B cell (primary cell): ENCODE measurements at regions not wholly inside any gene's neighbourhood (a gene's known extent, or its start where the extent isn't known, plus 50 kb on each side); places are given as distances from the start of the nearest gene placed in this dataset.
"Not testable (repeated sequence)": the region's sequence is repeated elsewhere in the genome, so short reads cannot be mapped to it uniquely, and the experiment has no call there.

ENCODE experiments used
- ATAC-seq: fragments of 200-7000 bp; cut with Tn5 transposase; one replicate; pipeline ENCODE4 v1.10.0; 2021; ENCODE audit warnings: low read depth, mild to moderate bottlenecking, moderate number of reproducible peaks, moderate library complexity
- CTCF ChIA-PET: fragments of 350-600 bp; sonication (Branson Sonifier 250); formaldehyde crosslinking; loops from one replicate; lab custom pipeline; 2021; ENCODE audit warnings: antibody characterized with exemption, inconsistent platforms; lab: Charles Lee
- POLR2A ChIA-PET: fragments of 350-600 bp; sonication (Branson Sonifier 250); formaldehyde crosslinking; loops from one replicate; lab custom pipeline; 2021; ENCODE audit warnings: antibody characterized with exemption; lab: Charles Lee
- DNase-seq: peaks from one replicate; pipeline ENCODE4 v3.0.0; 2013
- H2AFZ ChIP-seq: 2 replicates; pipeline ENCODE4 v1.6.1; 2012; ENCODE audit warnings: mild to moderate bottlenecking, low read depth, low read length; ENCODE audit not compliant: insufficient read depth, poor library complexity, severe bottlenecking
- H3K27ac ChIP-seq, 2 donors: 1 replicate in 1 of 2; 2 replicates in 1 of 2; pipeline ENCODE4 v1.5.1; 2012 to 2013; ENCODE audit warnings: low read length in 2 of 2, mild to moderate bottlenecking in 2 of 2, moderate library complexity in 1 of 2
- H3K27me3 ChIP-seq, 4 experiments: fragments of 200-600 bp in 1 of 4; sonication (generic) in 1 of 4; replicated peaks in 1 of 4; 1 replicate in 2 of 4; 2 replicates in 2 of 4; pipeline versions ENCODE4 v1.6.1 to v1.7.0; 2013 to 2016; ENCODE audit warnings: low read length in 3 of 4, mild to moderate bottlenecking in 2 of 4, mixed read lengths in 1 of 4, moderate library complexity in 1 of 4; ENCODE audit not compliant: insufficient read depth in 4 of 4, control insufficient read depth in 3 of 4; ENCODE audit errors: control extremely low read depth in 1 of 4
- H3K36me3 ChIP-seq, 2 experiments: replicated peaks in 1 of 2; 1 replicate in 1 of 2; 2 replicates in 1 of 2; pipeline versions ENCODE4 v1.6.1 to v1.7.1; 2013; ENCODE audit warnings: low read length in 1 of 2; ENCODE audit not compliant: insufficient read depth in 2 of 2, control insufficient read depth in 1 of 2; ENCODE audit errors: control extremely low read depth in 1 of 2, extremely low read depth in 1 of 2
- H3K4me1 ChIP-seq, 2 donors: fragments of 200-600 bp in 1 of 2; sonication (generic) in 1 of 2; 1 replicate in 1 of 2; 2 replicates in 1 of 2; pipeline versions ENCODE4 v1.5.1 to v1.6.1; 2013 to 2017; ENCODE audit warnings: low read length in 2 of 2; ENCODE audit not compliant: control insufficient read depth in 2 of 2, insufficient read depth in 2 of 2
- H3K4me2 ChIP-seq: replicated peaks from 2 replicates; pipeline ENCODE3; 2012; ENCODE audit warnings: mild to moderate bottlenecking, low read depth, low read length; ENCODE audit not compliant: poor library complexity, severe bottlenecking
- H3K4me3 ChIP-seq, 5 experiments: fragments of 200-600 bp in 1 of 5; sonication (generic) in 1 of 5; 1 replicate in 3 of 5; 2 replicates in 2 of 5; pipeline versions ENCODE4 v1.5.1 to v1.7.0; 2011 to 2016; ENCODE audit warnings: low read length in 4 of 5, mild to moderate bottlenecking in 4 of 5, low read depth in 2 of 5, control low read depth in 1 of 5, moderate library complexity in 1 of 5; ENCODE audit not compliant: insufficient read depth in 1 of 5; ENCODE audit errors: control extremely low read depth in 1 of 5, extremely low read depth in 1 of 5
- H3K79me2 ChIP-seq: fragments of 200-600 bp; sonication (generic); one replicate; pipeline ENCODE4 v1.6.0; 2016; ENCODE audit warnings: low read length; ENCODE audit not compliant: control insufficient read depth, insufficient read depth
- H3K9ac ChIP-seq: fragments of 200-600 bp; sonication (generic); 2 replicates; pipeline ENCODE4 v1.6.1; 2017; ENCODE audit warnings: mild to moderate bottlenecking, low read length, moderate library complexity
- H3K9me3 ChIP-seq, 3 donors: one replicate each; pipeline versions ENCODE4 v1.6.1 to v1.7.1; 2013; ENCODE audit warnings: low read length in 2 of 3; ENCODE audit not compliant: control insufficient read depth in 2 of 3, insufficient read depth in 1 of 3; ENCODE audit errors: control extremely low read depth in 1 of 3
- H4K20me1 ChIP-seq: 2 replicates; pipeline ENCODE4 v1.6.0; 2012; ENCODE audit warnings: mild to moderate bottlenecking, low read length; ENCODE audit not compliant: insufficient read depth, control insufficient read depth, poor library complexity, severe bottlenecking
- H3K27ac Mint-ChIP-seq: one replicate; pipeline ENCODE4 v1.8.0; 2021; ENCODE audit warnings: mixed read lengths
- H3K27me3 Mint-ChIP-seq: one replicate; pipeline ENCODE4 v1.8.0; 2021; ENCODE audit warnings: mixed read lengths
- H3K4me1 Mint-ChIP-seq: one replicate; pipeline ENCODE4 v1.8.0; 2021; ENCODE audit warnings: mixed read lengths
- H3K4me3 Mint-ChIP-seq: one replicate; pipeline ENCODE4 v1.8.0; 2021; ENCODE audit warnings: mixed read lengths
- H3K9me3 Mint-ChIP-seq: one replicate; pipeline ENCODE4 v1.8.0; 2022; ENCODE audit warnings: mixed read lengths; ENCODE audit not compliant: insufficient read depth
- CTCF ChIP-seq: fragments of 200-600 bp; IDR thresholded peaks from one replicate; pipeline ENCODE4 v1.8.0; 2022; ENCODE audit warnings: antibody characterized with exemption, mild to moderate bottlenecking
- EZH2 ChIP-seq: IDR thresholded peaks from 2 replicates; pipeline ENCODE4 v1.6.1; 2012; ENCODE audit warnings: borderline replicate concordance, low read depth, mild to moderate bottlenecking, moderate library complexity, low read length; ENCODE audit not compliant: insufficient read depth, poor library complexity, severe bottlenecking
- WGBS: methylation state at CpG from one replicate; pipeline ENCODE4 v1.1.5; 2013; ENCODE audit warnings: missing lambda C conversion rate; ENCODE audit not compliant: insufficient coverage; 5-methylcytosine and 5-hydroxymethylcytosine counted together
- intact Hi-C: fragments of 100-400 bp; cut with micrococcal nuclease; formaldehyde crosslinking; loops from one replicate; pipeline ENCODE4 v1.10.0; 2022

GRCh38 chr10:85139124-85139523 is 810.7 kb downstream of the CCSER2 start:
- no peak overlapping the region for H3K4me3 Mint-ChIP-seq
- H3K4me2 ChIP-seq = no peak overlapping the region
- DNase-seq = no peak
- no peak overlapping the region for H3K27ac Mint-ChIP-seq
- no peaks in the 10 kb centered on the region for H3K4me1 Mint-ChIP-seq
- H3K36me3 ChIP-seq = no peaks in the 10 kb centered on the region
- no peak overlapping the region for H2AFZ ChIP-seq
- no peaks in the 10 kb centered on the region for H3K9me3 Mint-ChIP-seq
- no peaks in the 10 kb centered on the region for H4K20me1 ChIP-seq
- CTCF ChIA-PET = no interaction called here
- H3K4me3 ChIP-seq = no peak overlapping the region
- no peak for TF ChIP-seq CTCF
- TF ChIP-seq EZH2 = no peak
- H3K27ac ChIP-seq = no peak overlapping the region
- POLR2A ChIA-PET = no interaction called here
- H3K9ac ChIP-seq = no peak overlapping the region
- no peaks in the 10 kb centered on the region for H3K79me2 ChIP-seq
- H3K9me3 ChIP-seq = no peaks in the 10 kb centered on the region
- ATAC-seq = no peak
- H3K27me3 Mint-ChIP-seq = no peaks in the 10 kb centered on the region
- intact Hi-C loops = no loop called here
- 73% methylated on average over 3 of the region's 5 CpGs for WGBS
- no peaks in the 10 kb centered on the region for H3K4me1 ChIP-seq
- H3K27me3 ChIP-seq = no peaks in the 10 kb centered on the region

GRCh38 chr10:85141520-85141919 is 813.1 kb downstream of the CCSER2 start:
- POLR2A ChIA-PET, H3K4me3 Mint-ChIP-seq, H2AFZ ChIP-seq, H3K4me2 ChIP-seq, H3K36me3 ChIP-seq, H3K79me2 ChIP-seq, H3K27me3 Mint-ChIP-seq, H3K27ac Mint-ChIP-seq, H3K9me3 Mint-ChIP-seq, H3K9ac ChIP-seq, H3K4me3 ChIP-seq, H4K20me1 ChIP-seq, H3K27me3 ChIP-seq, CTCF ChIA-PET, H3K27ac ChIP-seq, ATAC-seq, intact Hi-C loops, H3K4me1 ChIP-seq, H3K4me1 Mint-ChIP-seq, H3K9me3 ChIP-seq, DNase-seq: not testable (repeated sequence)
- 94% methylated on average over 25 of the region's 25 CpGs for WGBS
